Neutrophil (primary cell): ENCODE measurements at regions not wholly inside any gene's neighbourhood (a gene's known extent, or its start where the extent isn't known, plus 50 kb on each side); places are given as distances from the start of the nearest gene placed in this dataset.

Source experiments
- H3K27ac ChIP-seq: fragments of 200-600 bp; sonication (generic); 2 replicates; pipeline ENCODE4 v1.5.1; 2016; ENCODE audit warnings: mild to moderate bottlenecking, moderate library complexity
- H3K27me3 ChIP-seq: fragments of 200-600 bp; sonication (generic); 2 replicates; pipeline ENCODE4 v1.6.0; 2016; ENCODE audit warnings: mild to moderate bottlenecking
- H3K36me3 ChIP-seq: fragments of 200-600 bp; sonication (generic); 2 replicates; pipeline ENCODE4 v1.5.1; 2017
- H3K4me1 ChIP-seq, 2 experiments: fragments of 200-600 bp in 1 of 2; sonication (generic) in 1 of 2; 1 replicate in 1 of 2; 2 replicates in 1 of 2; pipeline versions ENCODE4 v1.5.1 to v1.6.1; 2013 to 2016; ENCODE audit warnings: low read depth in 1 of 2, low read length in 1 of 2, mild to moderate bottlenecking in 1 of 2, moderate library complexity in 1 of 2; ENCODE audit not compliant: control insufficient read depth in 1 of 2, insufficient read depth in 1 of 2
- H3K4me3 ChIP-seq, 2 experiments: fragments of 200-600 bp in 1 of 2; sonication (generic) in 1 of 2; 1 replicate in 1 of 2; 2 replicates in 1 of 2; pipeline ENCODE4 v1.5.1; 2013 to 2016; ENCODE audit warnings: low read depth in 1 of 2, low read length in 1 of 2, mild to moderate bottlenecking in 1 of 2, moderate library complexity in 1 of 2
- H3K9me3 ChIP-seq: fragments of 200-600 bp; sonication (generic); 2 replicates; pipeline ENCODE4 v1.5.1; 2016
- TF ChIP-seq, protein P1 (sequence below): fragments of 200-600 bp; sonication (generic); IDR thresholded peaks from 2 replicates; pipeline ENCODE4 v1.5.1; 2016; ENCODE audit warnings: antibody characterized with exemption

DNA sequence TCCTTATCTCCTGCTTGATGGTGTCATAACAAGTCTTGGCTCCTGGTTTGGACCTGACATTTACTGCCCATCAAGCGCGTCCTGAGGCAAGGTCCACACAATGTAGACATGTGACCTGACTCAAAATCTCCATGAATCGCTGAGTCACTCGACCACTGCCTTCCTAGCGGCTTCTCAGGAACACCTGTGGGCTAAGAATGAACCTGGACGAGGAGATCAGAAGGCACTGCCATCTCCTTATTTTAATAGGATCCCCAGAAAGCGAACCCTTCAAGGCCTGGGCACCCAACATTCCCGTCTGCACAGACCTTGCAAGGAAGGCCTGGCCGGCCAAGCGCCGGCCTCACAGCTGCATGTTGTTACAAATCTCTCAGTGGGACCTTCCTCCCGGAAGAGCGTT lies 60.6 kb upstream of the IRX1 start:
- no peaks in the 10 kb centered on the region for H3K9me3 ChIP-seq
- no peaks in the 10 kb centered on the region for H3K36me3 ChIP-seq
- no peaks in the 10 kb centered on the region for H3K4me1 ChIP-seq
- H3K27me3 ChIP-seq = no peaks in the 10 kb centered on the region
- no peak overlapping the region for H3K4me3 ChIP-seq
- no peak overlapping the region for H3K27ac ChIP-seq
- TF ChIP-seq, protein P1, sequence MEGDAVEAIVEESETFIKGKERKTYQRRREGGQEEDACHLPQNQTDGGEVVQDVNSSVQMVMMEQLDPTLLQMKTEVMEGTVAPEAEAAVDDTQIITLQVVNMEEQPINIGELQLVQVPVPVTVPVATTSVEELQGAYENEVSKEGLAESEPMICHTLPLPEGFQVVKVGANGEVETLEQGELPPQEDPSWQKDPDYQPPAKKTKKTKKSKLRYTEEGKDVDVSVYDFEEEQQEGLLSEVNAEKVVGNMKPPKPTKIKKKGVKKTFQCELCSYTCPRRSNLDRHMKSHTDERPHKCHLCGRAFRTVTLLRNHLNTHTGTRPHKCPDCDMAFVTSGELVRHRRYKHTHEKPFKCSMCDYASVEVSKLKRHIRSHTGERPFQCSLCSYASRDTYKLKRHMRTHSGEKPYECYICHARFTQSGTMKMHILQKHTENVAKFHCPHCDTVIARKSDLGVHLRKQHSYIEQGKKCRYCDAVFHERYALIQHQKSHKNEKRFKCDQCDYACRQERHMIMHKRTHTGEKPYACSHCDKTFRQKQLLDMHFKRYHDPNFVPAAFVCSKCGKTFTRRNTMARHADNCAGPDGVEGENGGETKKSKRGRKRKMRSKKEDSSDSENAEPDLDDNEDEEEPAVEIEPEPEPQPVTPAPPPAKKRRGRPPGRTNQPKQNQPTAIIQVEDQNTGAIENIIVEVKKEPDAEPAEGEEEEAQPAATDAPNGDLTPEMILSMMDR = no peak

DNA sequence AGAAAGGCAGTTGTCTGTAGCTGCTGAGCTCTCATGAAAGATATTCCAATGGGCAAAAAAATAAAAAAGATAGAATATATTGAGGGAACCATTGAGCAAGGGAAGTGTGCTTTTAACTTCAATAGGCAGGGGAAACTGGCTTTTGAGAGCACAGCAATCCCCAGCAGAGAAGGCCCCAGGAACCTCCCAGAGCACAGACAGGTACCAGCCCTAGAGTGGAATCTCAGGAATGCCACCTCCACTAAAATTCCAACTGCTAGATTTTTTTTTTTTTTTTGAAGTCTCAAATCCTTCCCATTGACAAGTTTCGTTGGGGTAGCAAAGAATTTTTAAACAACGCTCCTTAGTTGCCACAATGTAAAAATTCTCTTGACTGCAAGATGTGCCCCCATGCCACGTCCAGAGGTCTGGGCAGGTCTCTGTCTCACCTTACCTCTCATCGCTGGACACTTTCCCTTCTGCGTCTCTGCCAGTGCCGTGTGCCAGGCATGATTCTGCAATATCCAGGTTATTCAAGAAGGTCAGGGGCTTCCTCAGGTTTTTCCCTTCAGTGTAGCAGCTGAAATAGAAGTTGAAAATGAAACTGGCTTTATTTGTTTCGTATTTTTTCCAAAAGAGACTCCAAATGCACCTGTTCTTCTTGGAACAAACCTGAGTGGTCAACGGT lies 64.2 kb upstream of the IRX1 start:
- TF ChIP-seq, protein P1 = no peak
- Histone ChIP-seq H3K4me3 (no peak overlapping the region), H3K9me3 (no peaks in the 10 kb centered on the region), H3K4me1 (no peaks in the 10 kb centered on the region), H3K27ac (no peak overlapping the region), H3K36me3 (no peaks in the 10 kb centered on the region), H3K27me3 (no peaks in the 10 kb centered on the region)

DNA sequence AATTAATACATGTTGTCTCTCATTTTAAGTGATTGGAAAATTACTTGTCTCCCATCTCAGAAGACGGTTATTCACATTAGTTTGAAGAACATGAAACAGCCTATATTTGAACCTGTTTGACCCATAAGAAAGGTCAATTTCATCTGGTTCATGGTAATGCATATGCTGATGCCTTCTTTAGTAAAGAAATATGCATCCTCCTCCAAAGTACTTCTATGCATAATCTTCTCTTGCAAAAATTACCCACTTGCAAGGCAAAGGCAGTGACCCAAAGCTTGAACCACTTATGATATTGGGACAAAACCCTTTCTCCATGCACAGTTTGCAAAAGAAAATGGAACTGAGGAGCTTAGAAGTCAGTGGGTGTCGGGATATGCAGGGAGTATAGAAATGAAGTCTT lies 65.4 kb upstream of the IRX1 start:
- no peaks in the 10 kb centered on the region for H3K27me3 ChIP-seq
- no peaks in the 10 kb centered on the region for H3K9me3 ChIP-seq
- H3K4me3 ChIP-seq = no peak overlapping the region
- H3K36me3 ChIP-seq = no peaks in the 10 kb centered on the region
- no peak overlapping the region for H3K27ac ChIP-seq
- no peaks in the 10 kb centered on the region for H3K4me1 ChIP-seq
- TF ChIP-seq, protein P1 = no peak

DNA sequence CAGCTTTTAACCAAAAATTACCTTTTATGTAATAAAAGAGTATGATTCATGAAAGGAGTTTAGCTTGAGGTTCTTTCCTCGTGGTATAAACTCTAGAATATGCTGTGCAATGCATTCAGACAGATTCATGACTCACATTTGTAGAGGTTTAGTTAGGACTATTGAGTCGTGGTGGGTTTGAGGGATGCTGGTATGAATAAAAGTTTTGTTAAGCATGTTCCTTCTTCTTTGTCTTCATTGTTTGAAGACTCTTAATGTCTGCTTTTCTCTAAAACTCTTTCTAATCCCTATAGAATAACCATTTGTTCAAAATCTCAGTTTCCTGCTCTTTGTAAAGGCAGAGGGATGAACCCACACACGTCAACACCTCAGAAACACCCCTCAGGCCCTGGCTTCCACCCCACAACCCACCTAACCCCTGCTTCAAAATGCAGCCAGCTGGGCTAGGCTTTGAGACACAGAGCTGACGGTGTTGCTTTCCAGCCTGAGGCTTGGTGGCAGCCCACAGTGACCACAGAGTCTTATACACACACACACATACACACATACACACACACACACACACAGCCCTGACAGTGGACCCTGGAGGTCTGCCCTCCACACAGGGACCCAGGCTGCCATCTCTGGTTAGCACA lies 69.0 kb upstream of the IRX1 start:
- Histone ChIP-seq H3K27me3 (no peaks in the 10 kb centered on the region), H3K9me3 (no peaks in the 10 kb centered on the region), H3K36me3 (no peaks in the 10 kb centered on the region), H3K4me3 (no peak overlapping the region), H3K4me1 (no peaks in the 10 kb centered on the region), H3K27ac (no peak overlapping the region)
- TF ChIP-seq, protein P1 = no peak

DNA sequence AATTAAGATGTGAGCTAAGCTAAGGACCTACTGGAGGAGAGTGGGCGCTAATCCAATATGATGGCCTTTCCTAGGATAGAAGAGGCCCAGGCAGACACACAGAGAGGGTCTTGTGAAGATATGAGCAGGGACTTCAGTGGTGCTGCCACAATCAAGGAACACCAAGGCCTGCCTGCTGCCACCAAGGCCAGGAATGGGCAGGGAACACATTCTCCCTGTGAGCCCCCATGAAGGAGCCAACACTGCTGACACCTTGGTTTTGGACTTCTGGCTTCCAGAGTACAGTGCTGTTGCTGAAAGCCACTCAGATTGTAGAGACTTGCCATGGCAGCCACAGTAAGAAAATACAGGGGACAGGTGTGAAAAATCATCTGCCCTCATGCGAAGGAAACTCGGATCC lies 73.1 kb upstream of the IRX1 start:
- Histone ChIP-seq H3K27me3 (no peaks in the 10 kb centered on the region), H3K4me3 (no peak overlapping the region), H3K9me3 (no peaks in the 10 kb centered on the region), H3K36me3 (no peaks in the 10 kb centered on the region), H3K4me1 (no peaks in the 10 kb centered on the region), H3K27ac (no peak overlapping the region)
- TF ChIP-seq, protein P1 = no peak
